CD4-positive, alpha-beta T cell treated with Interleukin-15 for 4 hours (primary cell): ENCODE measurements at regions not wholly inside any gene's neighbourhood (a gene's known extent, or its start where the extent isn't known, plus 50 kb on each side); places are given as distances from the start of the nearest gene placed in this dataset.
"Not testable (repeated sequence)": the region's sequence is repeated elsewhere in the genome, so short reads cannot be mapped to it uniquely, and the experiment has no call there.

Experiments
- DNase-seq: peaks from one replicate; pipeline ENCODE4 v3.0.0-alpha.2; 2020; ENCODE audit warnings: low spot score

DNA sequence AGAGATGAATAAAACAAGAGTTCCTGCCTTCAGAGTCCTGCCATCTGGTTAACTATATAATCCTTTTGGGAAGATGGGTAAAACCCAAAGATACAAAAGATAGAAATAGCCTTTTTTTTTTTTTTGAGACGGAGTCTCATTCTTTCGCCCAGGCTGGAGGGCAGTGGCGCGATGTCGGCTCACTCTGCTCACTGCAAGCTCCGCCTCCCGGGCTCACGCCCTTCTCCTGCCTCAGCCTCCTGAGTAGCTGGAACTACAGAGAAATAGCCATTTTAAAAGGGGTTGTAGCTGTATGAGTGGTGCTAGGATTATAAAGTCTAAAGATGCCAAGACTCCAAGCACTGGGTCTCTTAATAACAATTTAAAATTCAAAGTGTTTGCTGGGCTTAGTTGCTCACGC is 97.2 kb downstream of the KDR start:
- DNase-seq: no peak

DNA sequence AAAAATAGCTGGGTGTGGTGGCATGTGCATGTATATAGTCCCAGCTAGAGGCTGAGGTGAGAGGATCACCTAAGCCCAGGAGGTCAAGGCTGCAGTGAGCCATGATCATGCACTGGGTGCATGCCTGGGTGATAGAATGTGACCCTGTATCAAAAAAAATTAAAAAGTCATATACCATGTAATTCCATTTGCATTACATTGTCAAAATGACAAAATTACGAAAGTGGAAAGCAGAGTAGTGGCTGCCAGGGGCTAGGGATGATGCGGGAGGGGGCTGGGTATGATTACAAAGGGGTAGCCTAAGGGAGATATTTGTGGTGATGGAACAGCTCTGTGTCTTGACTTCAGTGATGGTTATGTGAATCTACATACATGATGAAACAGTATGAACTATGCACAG is 97.8 kb downstream of the KDR start:
- no peak for DNase-seq

DNA sequence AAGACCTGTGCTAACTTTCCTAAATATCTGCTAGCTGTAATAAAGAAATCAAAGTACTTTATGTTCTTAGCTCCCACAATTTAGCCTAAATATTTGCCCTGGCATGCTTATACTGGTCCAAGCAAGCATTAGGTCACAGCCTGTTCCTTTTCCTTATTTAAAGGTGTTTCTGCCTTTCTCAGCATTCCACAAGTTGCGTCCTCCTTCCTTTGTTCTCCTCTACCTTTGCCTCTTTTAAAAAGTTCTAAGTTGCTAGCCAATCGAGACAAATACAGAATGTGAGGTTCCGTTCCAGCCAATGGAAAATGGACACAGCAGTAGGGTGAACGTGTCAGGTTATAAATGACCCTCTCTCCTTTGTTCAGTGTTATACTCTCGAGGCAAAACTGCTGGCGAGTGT is 99.9 kb downstream of the KDR start:
- DNase-seq: not testable (repeated sequence)

DNA sequence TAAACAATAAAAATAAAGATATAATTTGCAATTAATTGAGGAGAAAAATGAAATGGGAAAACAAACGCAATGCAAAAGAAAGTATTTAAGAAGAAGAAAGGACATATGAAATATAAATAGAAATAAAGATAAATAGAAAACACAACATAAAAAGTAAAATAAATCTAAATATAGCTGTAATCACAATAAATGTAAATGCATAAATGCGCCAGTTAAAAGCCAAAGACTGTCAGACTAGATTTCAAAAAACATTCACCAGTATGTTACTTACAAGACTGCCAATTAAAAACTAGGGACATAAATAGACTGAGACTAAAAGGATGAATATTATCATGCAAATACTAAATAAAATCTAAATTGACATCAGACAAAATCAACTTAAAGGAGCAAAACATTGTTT is 102.4 kb downstream of the KDR start:
- DNase-seq: no peak

DNA sequence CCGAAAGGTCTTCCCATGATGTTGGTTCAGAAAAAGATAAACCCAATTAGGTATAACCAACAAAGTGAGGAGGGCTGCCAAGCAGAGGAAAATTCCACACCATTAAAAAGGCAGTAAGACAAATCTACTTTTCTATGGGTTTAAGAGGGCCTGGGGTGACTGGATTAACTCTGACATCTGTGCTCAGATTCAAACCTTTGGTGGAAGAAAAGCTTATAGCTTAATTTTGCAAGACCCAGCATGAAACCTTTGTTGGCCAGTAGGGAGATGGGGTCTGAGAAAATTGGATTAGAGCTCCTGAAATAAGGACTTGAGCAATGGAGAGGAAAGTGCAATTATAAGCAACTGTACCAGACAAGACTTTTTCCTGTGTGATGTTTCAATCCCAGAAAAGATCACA is 104.2 kb downstream of the KDR start:
- no peak for DNase-seq

DNA sequence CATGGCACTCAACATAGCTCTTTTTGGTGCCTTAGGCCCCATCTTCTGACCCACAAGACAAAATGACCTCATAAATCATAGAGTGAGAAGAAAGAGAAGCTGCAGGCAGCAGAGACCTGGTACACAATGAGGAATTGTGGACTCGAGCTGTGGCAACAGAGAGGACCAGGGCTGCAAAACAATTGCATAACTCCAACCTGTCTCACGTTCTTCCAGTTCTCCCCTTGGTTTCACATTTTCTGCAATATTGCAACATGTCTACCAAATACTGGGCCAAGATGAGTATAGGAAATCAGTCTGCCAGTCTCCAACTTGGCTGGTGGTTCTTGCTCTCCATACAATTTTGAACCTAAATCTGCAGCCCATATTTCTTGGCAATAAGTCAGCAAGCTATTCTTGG is 105.3 kb downstream of the KDR start:
- DNase-seq: no peak

DNA sequence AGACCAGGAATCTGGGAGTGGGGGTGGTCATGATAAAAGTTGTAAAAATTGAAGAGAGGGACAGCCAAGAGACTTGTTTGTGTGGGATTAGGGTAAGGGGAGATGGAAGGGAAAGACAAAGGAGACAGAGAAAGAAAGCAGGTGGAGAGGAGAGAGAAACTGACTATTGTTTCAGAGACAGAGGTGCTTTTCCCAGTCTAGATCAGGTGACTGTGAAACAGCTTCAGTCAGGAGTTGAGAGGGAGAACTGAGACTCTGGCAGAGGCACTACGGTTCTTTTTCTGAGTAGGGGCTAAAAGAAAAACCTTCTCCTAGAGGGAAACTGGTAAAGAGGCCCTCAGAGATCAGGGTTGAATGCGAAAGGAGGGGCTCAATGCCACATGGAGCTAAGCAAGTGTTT is 106.4 kb downstream of the KDR start:
- no peak for DNase-seq

DNA sequence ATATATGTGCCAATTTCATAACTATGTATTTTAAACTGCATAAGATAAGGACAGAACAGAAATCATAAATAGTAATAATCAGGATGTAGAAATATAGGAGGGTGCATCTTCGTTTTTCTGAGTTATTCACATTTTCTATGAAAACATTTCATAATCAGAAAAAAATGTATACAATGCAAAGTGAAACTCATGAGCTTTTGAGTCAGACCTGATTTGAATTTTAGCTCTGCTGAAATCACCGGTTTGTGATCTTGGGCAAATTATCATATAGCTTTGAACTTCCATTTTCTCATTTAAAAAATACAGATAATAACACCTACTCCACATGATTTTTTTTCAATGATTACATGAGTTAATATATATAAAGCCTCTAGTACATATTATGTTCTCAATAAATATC is 106.9 kb downstream of the KDR start:
- DNase-seq: no peak

DNA sequence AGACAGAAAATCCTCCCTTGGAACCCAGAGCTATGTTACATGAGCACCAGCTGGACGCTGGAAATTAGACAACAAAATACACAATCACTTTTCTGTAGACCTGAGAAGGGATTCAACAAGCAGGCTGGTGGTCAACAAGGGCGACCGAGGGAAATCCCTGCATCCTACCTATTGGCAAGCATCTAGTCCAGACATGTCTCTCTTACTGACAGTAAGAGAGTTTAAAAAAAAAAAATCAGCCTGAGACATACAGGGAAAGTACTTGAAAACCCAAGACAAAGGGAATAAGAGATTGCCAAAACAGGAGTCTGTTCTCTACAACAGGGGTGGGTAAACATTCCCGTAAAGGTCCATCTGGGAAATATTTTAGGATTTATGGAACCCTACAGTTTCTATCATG is 108.0 kb downstream of the KDR start:
- DNase-seq: no peak

DNA sequence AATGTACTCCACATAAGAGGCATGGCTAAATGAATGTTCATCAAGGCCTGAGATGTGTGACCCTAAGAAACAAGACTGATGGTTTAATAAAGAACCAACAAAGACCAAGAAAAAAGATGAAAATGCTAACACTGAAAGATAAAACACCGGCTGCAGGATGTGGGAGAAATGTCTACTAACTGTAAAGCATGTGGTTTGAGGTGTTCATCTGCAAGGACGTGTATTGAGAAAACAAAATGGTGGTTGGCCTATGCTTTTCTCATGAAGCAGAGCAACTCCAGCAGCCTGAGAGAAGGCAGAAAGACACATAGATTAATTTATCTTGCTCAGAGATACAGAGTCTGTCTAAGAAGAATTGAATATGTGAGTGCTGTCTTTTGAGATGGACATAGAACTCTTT is 109.3 kb downstream of the KDR start:
- no peak for DNase-seq

DNA sequence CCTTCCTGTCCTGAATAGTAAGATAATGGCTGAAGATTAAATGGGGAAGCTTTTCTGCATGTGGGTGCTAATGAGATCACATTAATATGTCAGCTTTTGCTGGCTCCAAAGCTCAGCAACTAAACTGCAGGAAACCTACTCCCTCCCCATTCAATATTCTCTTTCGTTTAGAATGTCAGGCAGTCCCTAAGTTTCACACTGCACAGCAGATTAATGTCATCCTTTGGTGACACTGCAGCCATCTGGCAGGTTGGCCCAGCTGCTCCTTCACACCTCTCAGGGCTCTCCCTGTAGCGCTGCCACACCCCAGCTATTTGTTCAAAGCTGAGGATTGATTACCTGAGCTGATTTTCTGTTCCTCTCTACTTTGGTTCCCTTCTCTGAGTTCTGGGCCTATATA is 110.5 kb downstream of the KDR start:
- DNase-seq: no peak

DNA sequence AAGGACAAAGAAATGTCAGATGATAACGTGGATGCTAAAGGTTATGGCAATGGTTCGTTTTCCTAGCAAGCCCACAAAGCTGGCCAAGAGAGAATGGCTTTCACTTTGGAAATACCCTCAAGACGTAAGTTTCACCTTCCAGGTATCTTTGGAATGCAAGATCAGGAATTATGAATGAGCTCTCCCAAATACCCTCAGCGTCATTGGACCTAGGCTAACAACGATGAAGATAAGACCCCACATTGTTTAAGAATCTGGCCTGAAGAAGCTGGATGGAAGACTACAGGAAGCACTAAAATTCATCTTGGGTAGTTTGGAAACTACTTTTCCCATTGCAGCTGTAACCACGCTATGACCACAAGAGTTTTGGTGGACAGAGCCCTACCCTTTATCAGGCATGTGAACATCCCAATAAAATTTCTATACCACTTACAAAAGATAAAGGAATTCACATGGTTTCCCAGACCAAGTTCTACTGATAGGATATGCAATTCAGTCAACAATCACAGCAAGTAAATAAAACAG is 111.9 kb downstream of the KDR start:
- no peak for DNase-seq

DNA sequence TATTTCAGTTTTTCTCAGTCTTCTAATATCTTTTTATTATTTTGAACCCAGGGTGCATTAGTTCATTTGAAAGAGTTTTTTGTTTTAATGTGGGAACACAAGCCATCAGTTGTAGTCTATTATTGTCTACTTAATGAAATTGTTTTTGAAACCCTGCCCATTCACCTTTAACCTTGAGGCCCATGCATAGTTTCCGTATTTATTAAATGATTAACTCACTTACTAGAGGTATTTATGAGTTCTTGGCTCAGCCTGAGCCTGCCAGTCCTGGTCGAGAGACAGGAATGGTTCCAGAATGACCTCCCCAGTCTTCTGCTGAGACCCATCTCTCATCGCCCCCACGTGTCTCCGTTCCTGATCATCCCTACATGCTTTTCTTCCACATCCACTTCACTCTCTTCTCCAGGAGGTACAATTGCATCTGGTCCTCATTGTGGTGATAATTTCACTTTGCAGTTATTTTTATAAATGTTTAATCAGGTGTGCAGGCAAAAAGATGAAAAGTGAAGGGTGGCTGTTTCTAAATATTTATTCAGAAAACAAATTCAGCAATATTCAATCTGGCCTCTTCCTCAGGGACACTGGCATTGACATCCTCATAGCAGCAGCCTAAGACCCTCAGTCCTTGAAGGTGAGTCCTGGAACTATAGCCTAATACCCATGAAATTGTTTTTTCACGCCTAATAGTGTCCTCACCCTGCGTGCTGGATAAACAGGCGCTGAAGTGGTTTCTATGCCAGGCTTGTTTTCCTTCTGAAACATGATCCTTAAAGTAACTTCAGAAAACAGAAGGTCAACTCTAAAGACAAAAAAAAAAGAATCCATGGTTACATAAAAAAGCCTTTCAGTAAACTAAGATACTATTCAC is 112.8 kb downstream of the KDR start:
- no peak for DNase-seq

DNA sequence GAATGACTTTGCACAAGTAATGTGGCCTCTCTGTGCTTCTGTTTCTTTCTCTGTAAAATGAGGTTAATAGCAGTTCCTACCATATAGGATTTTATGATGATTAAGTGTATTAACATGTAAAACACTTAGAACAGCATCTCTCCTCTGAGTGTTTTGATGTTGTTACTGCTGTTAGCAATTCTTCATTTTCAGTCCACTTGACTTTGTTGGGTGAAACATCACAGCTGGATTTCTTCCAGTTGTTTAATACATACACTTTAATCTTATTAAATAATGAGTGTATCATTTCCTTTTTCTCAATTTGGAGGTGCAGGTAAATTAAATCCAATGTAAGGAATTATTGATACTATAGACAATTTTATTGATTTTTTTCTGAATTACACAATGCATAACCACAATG is 113.6 kb downstream of the KDR start:
- DNase-seq: no peak

DNA sequence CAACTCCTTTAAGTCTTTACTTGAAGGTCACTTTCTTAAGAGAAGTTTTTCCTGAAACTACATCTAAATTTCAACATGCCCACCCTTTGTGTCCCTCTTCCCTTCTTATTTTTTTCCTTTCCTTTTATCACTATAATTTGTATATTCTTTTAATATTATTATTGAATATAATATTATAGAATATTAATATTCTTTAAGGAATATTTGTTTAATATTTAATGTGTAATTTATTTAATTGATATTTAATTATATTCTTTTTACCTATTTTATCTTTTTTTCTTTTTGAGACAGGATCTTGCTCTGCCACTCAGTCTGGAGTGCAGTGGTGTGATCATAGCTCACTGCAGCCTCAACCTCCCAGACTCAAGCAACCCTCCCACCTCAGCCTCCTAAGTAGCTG is 114.8 kb downstream of the KDR start:
- no peak for DNase-seq

DNA sequence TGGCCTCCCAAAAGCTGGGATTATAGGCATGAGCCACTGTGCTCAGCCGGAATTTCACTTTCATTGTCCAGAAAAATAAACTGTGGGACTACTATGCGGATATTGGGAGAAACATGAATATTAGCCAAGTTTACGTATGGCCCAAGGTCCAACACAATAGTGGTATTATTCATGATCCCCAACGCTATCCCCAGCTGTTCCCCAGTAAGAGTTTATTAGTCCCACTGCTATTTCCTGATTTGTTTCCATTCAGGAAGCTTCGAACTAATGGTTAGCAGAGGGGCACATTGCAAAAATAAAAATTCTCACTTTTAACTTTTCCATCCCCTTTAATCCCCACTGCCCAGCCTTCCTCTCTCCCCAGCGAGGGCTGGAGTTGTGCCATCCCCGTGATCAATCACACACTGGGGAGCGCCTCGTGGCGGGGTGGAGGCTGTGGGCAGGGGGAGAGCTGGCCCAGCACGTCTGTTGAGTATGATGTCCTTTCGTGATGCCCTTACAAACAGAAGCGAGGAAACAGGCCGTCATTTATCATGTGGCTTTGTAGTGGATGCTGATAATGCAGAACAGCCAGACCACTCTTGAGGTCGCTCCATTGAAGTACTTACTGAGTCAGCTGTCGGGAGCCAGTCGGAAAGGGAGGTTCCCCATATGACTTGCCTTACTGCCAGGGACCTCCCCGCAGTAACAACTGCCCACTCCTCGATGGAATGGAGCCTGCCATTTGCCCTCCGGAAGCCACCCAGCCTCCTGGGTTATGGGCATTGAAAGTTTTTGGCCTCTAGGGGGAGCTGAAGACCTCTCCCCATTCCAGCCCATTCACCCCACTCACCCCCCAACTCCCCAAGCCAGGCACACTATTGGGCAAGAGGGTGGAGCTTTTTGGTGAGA is 117.0 kb downstream of the KDR start:
- DNase-seq: no peak

DNA sequence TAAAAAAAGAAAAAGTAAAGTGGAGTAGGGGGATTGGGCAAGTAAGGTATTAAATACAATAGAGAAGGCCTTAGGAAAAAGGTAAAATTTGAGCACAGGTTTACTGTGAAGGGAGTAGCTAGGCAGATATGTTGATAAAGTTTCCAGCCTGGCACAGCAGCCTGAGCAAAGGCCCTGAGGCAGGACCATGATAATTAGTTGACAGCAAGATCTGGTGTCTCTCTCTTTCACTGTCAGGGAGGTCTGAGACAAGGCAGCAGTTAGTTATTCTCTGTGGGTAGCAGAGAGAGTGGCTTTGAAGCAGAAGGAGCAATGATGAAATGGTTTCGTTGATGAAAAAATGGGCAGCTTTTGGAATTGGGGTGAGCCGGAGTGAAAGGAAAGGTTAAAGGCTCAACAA is 119.5 kb downstream of the KDR start:
- no peak for DNase-seq

DNA sequence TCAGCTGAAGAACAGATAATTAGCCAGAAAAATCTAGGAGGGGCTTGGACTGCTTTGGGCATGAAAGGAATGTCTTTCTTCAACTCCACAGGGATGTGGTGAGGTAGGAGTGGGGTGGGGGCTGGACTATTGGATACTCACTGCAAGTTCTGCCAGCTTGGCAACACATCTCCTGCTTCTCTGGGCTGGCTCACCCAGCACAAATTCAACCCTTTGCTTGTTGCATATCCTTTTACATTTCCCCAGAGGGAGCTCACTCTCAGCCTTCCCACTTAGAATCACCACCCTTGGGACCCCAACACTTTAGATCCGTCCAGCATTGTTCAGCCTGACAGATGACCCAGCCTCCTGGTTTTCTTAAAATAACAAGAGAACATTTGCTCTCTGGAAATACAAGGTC is 120.6 kb downstream of the KDR start:
- no peak for DNase-seq

DNA sequence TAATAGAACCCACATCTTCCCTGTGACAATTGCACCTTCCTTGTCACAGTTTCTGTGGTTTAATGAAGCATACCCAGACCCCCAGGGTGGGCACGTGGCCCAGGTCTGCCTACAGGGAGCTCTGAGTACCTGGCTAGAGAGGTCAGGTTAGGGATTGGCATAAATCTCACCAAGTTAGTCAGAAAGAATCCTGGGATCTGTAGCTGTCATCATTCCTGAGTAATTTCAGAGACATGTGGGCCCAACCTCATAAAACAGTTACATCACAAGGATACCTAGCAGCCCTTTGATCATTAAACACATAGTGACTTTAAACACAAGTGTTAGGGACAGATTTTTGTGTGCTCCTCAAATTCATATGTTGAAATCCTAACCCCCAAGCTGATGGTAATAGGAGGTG is 123.0 kb downstream of the KDR start:
- DNase-seq: no peak

DNA sequence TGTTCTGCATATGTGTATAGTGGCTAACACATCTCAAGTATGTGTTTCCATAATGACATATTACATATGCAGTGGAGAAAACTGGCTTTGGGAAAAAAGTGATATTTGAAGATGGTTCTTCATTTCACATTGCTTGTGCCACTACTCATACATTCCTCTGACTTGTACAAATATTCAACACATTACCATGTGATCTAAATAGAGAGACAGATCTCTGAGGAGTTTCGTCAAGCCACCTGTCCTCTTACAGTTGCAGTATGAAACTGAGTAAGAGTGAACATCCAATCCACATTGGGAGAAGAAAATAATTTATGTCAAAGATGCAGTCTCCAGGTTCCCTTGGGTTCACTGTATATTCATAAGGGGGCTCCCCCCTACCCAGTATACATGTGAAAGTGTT is 123.9 kb downstream of the KDR start:
- no peak for DNase-seq

DNA sequence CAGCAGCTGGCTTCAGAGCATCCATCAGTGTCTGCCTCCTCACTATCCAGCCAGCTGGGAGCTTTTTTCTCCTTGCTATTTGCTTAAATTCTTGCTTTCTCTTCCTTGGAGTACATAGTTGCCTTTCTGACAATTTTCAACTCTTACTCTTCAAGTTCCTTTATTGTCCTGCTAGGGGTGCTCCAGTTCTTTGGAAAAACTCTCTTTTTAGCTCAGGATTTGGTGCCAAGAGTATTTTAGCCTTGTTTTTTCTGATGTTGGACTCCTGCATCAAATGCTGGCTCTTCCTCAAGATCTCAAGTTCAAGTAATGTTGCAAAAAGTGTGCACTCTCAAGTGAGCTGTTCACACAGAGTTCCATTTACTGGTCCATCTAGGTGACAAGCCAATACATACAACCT is 126.4 kb downstream of the KDR start:
- DNase-seq: no peak

DNA sequence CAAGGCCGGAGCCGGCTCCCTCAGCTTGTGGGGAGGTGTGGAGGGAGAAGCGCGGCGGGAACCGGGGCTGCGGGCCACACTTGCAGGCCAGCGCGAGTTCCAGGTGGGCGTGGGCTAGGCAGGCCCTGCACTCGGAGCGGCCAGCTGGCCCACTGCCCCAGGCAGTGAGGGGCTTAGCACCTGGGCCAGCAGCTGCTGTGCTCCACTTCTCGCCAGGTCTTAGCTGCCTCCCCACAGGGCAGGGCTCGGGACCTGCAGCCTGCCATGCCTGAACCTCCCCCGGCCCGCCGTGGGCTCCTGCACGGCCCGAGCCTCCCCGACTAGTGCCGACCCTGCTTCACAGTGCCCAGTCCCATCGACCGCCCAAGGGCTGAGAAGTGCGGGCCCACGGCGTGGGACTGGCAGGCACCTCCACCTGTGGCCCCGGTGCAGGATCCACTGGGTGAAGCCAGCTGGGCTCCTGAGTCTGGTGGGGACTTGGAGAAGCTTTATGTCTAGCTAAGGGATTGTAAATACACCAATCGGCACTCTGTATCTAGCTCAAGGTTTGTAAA is 131.8 kb downstream of the KDR start:
- DNase-seq: not testable (repeated sequence)

DNA sequence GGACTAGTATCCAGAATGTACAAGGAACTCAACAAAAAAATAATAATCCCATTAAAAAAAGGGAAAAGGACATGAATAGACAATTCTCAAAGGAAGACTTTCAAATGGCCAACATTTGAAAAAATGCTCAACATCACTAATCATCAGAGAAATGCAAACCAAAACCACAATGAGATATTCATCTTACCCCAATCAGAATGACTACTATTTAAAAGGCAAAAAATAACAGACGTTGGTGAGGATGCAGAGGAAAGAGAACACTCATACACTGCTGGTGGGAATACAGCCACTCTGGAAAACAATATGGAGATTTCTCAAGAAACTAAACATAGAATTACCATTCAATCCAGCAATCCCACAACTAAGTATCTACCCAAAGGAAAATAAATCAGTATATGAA is 133.1 kb downstream of the KDR start:
- DNase-seq: no peak
